Activated CD8-positive, alpha-beta memory T cell treated with anti-CD3 and anti-CD28 coated beads for 36 hours (primary cell): ENCODE measurements at regions not wholly inside any gene's neighbourhood (a gene's known extent, or its start where the extent isn't known, plus 50 kb on each side); places are given as distances from the start of the nearest gene placed in this dataset.

Experiments
- CTCF ChIA-PET: fragments of 350-600 bp; sonication (Branson Sonifier 250); formaldehyde crosslinking; loops from one replicate; lab custom pipeline; 2021; ENCODE audit warnings: antibody characterized with exemption; lab: Charles Lee
- POLR2A ChIA-PET: fragments of 350-600 bp; sonication (Branson Sonifier 250); formaldehyde crosslinking; loops from one replicate; lab custom pipeline; 2021; ENCODE audit warnings: antibody characterized with exemption; lab: Charles Lee

GRCh38 chr5:109917154-109917546, 227.4 kb downstream of the MAN2A1 start:
- ChIA-PET CTCF (no interaction called here), POLR2A (no interaction called here)

- ChIA-PET CTCF (no interaction called here), POLR2A (no interaction called here)
Measured at GRCh38 chr5:109917966-109918365, 228.2 kb downstream of the MAN2A1 start.

GRCh38 chr5:109920736-109921135, 231.0 kb downstream of the MAN2A1 start:
- ChIA-PET POLR2A (no interaction called here), CTCF (no interaction called here)

GRCh38 chr5:109921735-109922380, 232.1 kb downstream of the MAN2A1 start:
- ChIA-PET CTCF (interaction anchor here (0.6 kb wide), 1 partner anchor 758 kb away, joined by 3 read pairs; no protein-coding TSS in a partner anchor), POLR2A (no interaction called here)

- POLR2A ChIA-PET, result no interaction called here
- CTCF ChIA-PET, result interaction anchor here (0.6 kb wide), 1 partner anchor 757 kb away, joined by 3 read pairs; no protein-coding TSS in a partner anchor
Measured at GRCh38 chr5:109922381-109922995, 232.8 kb downstream of the MAN2A1 start.

GRCh38 chr5:109923205-109923604, 233.5 kb downstream of the MAN2A1 start:
- ChIA-PET POLR2A (no interaction called here), CTCF (no interaction called here)

- POLR2A ChIA-PET, result no interaction called here
- CTCF ChIA-PET, result no interaction called here
Measured at GRCh38 chr5:109924237-109925107, 234.7 kb downstream of the MAN2A1 start.

GRCh38 chr5:109927639-109928038, 237.9 kb downstream of the MAN2A1 start:
- POLR2A ChIA-PET, result no interaction called here
- CTCF ChIA-PET, result no interaction called here

- ChIA-PET POLR2A (no interaction called here), CTCF (no interaction called here)
Measured at GRCh38 chr5:109928046-109928445, 238.3 kb downstream of the MAN2A1 start.

- POLR2A ChIA-PET, result no interaction called here
- CTCF ChIA-PET, result no interaction called here
Measured at GRCh38 chr5:109928811-109929210, 239.1 kb downstream of the MAN2A1 start.

- ChIA-PET POLR2A (no interaction called here), CTCF (interaction anchor here (0.6 kb wide), 1 partner anchor 494 kb away, joined by 3 read pairs; no protein-coding TSS in a partner anchor)
Measured at GRCh38 chr5:109929376-109929775, 239.6 kb downstream of the MAN2A1 start.

- ChIA-PET CTCF (no interaction called here), POLR2A (no interaction called here)
Measured at GRCh38 chr5:109929911-109930310, 240.2 kb downstream of the MAN2A1 start.

- POLR2A ChIA-PET, result no interaction called here
- CTCF ChIA-PET, result no interaction called here
Measured at GRCh38 chr5:109931049-109931780, 241.5 kb downstream of the MAN2A1 start.

- CTCF ChIA-PET, result no interaction called here
Measured at GRCh38 chr5:109935833-109936490, 246.2 kb downstream of the MAN2A1 start.

GRCh38 chr5:109936996-109937395, 247.3 kb downstream of the MAN2A1 start:
- ChIA-PET CTCF (no interaction called here), POLR2A (interaction anchor here (0.6 kb wide), 1 partner anchor 382 kb away, joined by 5 read pairs; no protein-coding TSS in a partner anchor)

More at GRCh38 chr5:109935833-109936490, 246.2 kb downstream of the MAN2A1 start:
- POLR2A ChIA-PET, result no interaction called here

GRCh38 chr5:109937951-109938350, 248.2 kb downstream of the MAN2A1 start:
- POLR2A ChIA-PET, result no interaction called here
- CTCF ChIA-PET, result no interaction called here

- ChIA-PET POLR2A (no interaction called here), CTCF (no interaction called here)
Measured at GRCh38 chr5:109938453-109938852, 248.7 kb downstream of the MAN2A1 start.

GRCh38 chr5:109939116-109939682, 249.5 kb downstream of the MAN2A1 start:
- ChIA-PET CTCF (no interaction called here), POLR2A (no interaction called here)

GRCh38 chr5:109942646-109943045, 252.9 kb downstream of the MAN2A1 start:
- CTCF ChIA-PET, result no interaction called here
- POLR2A ChIA-PET, result no interaction called here
